Fibroblast of lung (primary cell): ENCODE measurements at regions not wholly inside any gene's neighbourhood (a gene's known extent, or its start where the extent isn't known, plus 50 kb on each side); places are given as distances from the start of the nearest gene placed in this dataset.

Experiments used
- DNase-seq, 2 donors: peaks; one replicate each; pipeline versions ENCODE4 v3.0.0 to v3.0.0-alpha.2; 2010; ENCODE audit warnings: low read depth in 2 of 2
- H2AFZ ChIP-seq: 2 replicates; pipeline ENCODE4 v1.5.1; 2012; ENCODE audit warnings: low read length, control low read depth, inconsistent platforms
- H3K27ac ChIP-seq: 2 replicates; pipeline ENCODE4 v1.5.1; 2011; ENCODE audit warnings: low read length, control low read depth; ENCODE audit not compliant: insufficient read depth
- H3K27me3 ChIP-seq: 2 replicates; pipeline ENCODE4 v1.5.1; 2011; ENCODE audit warnings: mild to moderate bottlenecking, low read length; ENCODE audit not compliant: control insufficient read depth, insufficient read depth
- H3K36me3 ChIP-seq: 2 replicates; pipeline ENCODE4 v1.5.1; 2011; ENCODE audit warnings: low read length; ENCODE audit not compliant: control insufficient read depth, insufficient read depth
- H3K4me1 ChIP-seq: 2 replicates; pipeline ENCODE4 v1.5.1; 2011; ENCODE audit warnings: low read length; ENCODE audit not compliant: control insufficient read depth, insufficient read depth; ENCODE audit errors: extremely low read depth
- H3K4me2 ChIP-seq: 2 replicates; pipeline ENCODE4 v1.5.1; 2011; ENCODE audit warnings: low read length, control low read depth; ENCODE audit not compliant: insufficient read depth; ENCODE audit errors: extremely low read depth
- H3K4me3 ChIP-seq, 4 experiments: fragments of 200-600 bp in 1 of 4; sonication (generic) in 1 of 4; replicated peaks in 1 of 4; 2 replicates each; pipeline ENCODE4 v1.5.1; 2011 to 2016; ENCODE audit warnings: low read length in 4 of 4, low read depth in 3 of 4, mild to moderate bottlenecking in 3 of 4, control low read depth in 2 of 4, inconsistent platforms in 1 of 4, mixed read lengths in 1 of 4; ENCODE audit not compliant: insufficient read depth in 1 of 4; ENCODE audit errors: control extremely low read depth in 1 of 4
- H3K79me2 ChIP-seq: 2 replicates; pipeline ENCODE4 v1.5.1; 2012; ENCODE audit warnings: mild to moderate bottlenecking, low read length, inconsistent platforms; ENCODE audit not compliant: control insufficient read depth, insufficient read depth
- H3K9ac ChIP-seq: 2 replicates; pipeline ENCODE4 v1.5.1; 2011; ENCODE audit warnings: mild to moderate bottlenecking, low read length, control low read depth; ENCODE audit not compliant: insufficient read depth
- H3K9me3 ChIP-seq: 2 replicates; pipeline ENCODE4 v1.5.1; 2012; ENCODE audit warnings: low read depth, low read length; ENCODE audit not compliant: control insufficient read depth, insufficient read depth
- H4K20me1 ChIP-seq: 2 replicates; pipeline ENCODE4 v1.5.1; 2011; ENCODE audit warnings: low read length; ENCODE audit not compliant: control insufficient read depth, insufficient read depth; ENCODE audit errors: extremely low read depth
- EZH2 ChIP-seq: IDR thresholded peaks from 2 replicates; pipeline ENCODE4 v1.5.1; 2012; ENCODE audit warnings: low read length, control low read depth, mild to moderate bottlenecking; ENCODE audit errors: missing control alignments
- TF ChIP-seq, protein P1 (sequence below), 2 donors: IDR thresholded peaks in 1 of 2; conservative IDR thresholded peaks in 1 of 2; 1 replicate in 1 of 2; 2 replicates in 1 of 2; pipeline ENCODE4 v1.5.1; 2011 to 2012; ENCODE audit warnings: low read length in 2 of 2, control low read depth in 1 of 2, inconsistent platforms in 1 of 2, low read depth in 1 of 2, mild to moderate bottlenecking in 1 of 2

DNA sequence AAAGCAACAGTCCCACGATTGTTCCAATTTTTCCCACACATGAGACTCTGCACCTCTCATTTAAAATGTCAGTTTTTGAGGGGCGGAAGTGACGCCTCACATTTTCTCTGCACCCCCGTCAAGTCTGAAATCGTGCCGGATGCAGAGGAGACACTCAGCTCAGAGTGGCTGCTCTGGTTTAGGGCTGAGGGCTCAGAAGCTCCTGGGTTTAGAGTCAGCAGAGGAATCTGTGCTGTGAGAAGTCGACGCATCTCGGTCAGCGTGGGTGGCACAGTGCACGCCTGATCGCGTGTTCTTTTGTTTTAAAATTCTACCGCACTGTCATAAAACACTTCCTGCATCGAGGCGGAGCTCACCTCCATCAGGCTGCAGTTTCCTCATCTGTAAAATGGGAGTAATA lies 116.7 kb upstream of the ADRA2C start:
- H3K4me2 ChIP-seq = no peak overlapping the region
- no peak for DNase-seq
- H3K36me3 ChIP-seq = no peaks in the 10 kb centered on the region
- TF ChIP-seq, protein P1, sequence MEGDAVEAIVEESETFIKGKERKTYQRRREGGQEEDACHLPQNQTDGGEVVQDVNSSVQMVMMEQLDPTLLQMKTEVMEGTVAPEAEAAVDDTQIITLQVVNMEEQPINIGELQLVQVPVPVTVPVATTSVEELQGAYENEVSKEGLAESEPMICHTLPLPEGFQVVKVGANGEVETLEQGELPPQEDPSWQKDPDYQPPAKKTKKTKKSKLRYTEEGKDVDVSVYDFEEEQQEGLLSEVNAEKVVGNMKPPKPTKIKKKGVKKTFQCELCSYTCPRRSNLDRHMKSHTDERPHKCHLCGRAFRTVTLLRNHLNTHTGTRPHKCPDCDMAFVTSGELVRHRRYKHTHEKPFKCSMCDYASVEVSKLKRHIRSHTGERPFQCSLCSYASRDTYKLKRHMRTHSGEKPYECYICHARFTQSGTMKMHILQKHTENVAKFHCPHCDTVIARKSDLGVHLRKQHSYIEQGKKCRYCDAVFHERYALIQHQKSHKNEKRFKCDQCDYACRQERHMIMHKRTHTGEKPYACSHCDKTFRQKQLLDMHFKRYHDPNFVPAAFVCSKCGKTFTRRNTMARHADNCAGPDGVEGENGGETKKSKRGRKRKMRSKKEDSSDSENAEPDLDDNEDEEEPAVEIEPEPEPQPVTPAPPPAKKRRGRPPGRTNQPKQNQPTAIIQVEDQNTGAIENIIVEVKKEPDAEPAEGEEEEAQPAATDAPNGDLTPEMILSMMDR (conservative IDR thresholded peaks at IDR 0.05 in 1 of 2, IDR thresholded peaks at IDR 0.05 in 1 of 2; ENCODE audit: low read depth in 1 of 2, low read length in 2 of 2) = no peak
- H3K79me2 ChIP-seq = no peaks in the 10 kb centered on the region
- H4K20me1 ChIP-seq = no peaks in the 10 kb centered on the region
- no peak overlapping the region for H3K9ac ChIP-seq
- no peak overlapping the region for H3K27ac ChIP-seq
- H2AFZ ChIP-seq = no peak overlapping the region
- H3K4me1 ChIP-seq = no peaks in the 10 kb centered on the region
- no peaks in the 10 kb centered on the region for H3K9me3 ChIP-seq
- peaks cover 3% of the 10 kb centered on the region for H3K27me3 ChIP-seq
- no peak overlapping the region for H3K4me3 ChIP-seq

DNA sequence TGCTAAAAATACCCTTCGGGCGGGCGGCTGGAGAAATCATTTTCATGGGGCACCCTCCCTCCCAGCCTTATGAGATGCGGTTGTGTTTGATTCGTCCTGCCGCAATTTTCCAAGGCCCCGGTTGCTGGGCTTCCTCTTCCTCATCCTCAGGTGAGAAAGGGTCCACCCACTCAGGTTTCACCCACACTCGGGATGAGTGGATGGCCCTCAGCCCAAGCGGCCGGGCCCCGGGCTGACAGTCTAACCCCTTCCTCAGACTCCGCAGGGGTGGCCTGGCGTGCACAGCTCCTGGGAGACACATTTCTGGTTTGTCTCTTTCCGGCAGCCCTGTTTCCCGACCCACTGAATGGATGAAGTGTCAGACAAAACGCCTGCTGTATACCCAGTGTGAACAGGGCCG lies 116.5 kb upstream of the LRPAP1 start:
- no peaks in the 10 kb centered on the region for H3K4me1 ChIP-seq
- DNase-seq = no peak
- no peaks in the 10 kb centered on the region for H3K9me3 ChIP-seq
- H3K4me3 ChIP-seq = no peak overlapping the region
- H3K9ac ChIP-seq = no peak overlapping the region
- no peaks in the 10 kb centered on the region for H3K79me2 ChIP-seq
- TF ChIP-seq EZH2 = no peak
- TF ChIP-seq, protein P1 (conservative IDR thresholded peaks at IDR 0.05 in 1 of 2, IDR thresholded peaks at IDR 0.05 in 1 of 2; ENCODE audit: low read depth in 1 of 2, low read length in 2 of 2) = no peak
- no peak overlapping the region for H3K27ac ChIP-seq
- H3K27me3 ChIP-seq = peaks cover 3% of the 10 kb centered on the region
- H4K20me1 ChIP-seq = no peaks in the 10 kb centered on the region
- no peak overlapping the region for H2AFZ ChIP-seq
- H3K4me2 ChIP-seq = no peak overlapping the region
- H3K36me3 ChIP-seq = no peaks in the 10 kb centered on the region

DNA sequence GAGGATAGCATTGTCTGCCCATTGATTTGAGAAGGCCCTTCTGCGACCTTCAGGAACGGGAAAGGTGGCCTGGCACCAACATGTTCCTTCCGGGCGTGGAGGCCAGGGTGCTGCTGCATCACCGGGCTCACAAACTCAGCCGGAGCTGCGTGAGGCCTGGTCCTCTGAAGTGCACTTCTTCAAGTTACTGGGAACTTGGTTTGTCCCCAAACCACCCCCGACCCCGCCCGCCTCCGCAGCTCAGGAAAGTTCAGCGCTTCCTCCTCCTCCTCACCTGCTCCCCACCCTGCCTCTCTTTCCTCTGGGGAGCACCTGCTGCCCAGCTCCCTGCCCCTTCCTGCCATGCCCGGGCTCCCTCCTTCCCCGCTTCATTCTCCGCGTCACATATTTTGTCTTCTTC lies 116.0 kb upstream of the LRPAP1 start:
- no peak overlapping the region for H2AFZ ChIP-seq
- H3K36me3 ChIP-seq = no peaks in the 10 kb centered on the region
- H3K4me2 ChIP-seq = no peak overlapping the region
- H3K4me1 ChIP-seq = no peaks in the 10 kb centered on the region
- peaks cover 3% of the 10 kb centered on the region for H3K27me3 ChIP-seq
- no peaks in the 10 kb centered on the region for H3K79me2 ChIP-seq
- TF ChIP-seq EZH2 = no peak
- TF ChIP-seq, protein P1 (conservative IDR thresholded peaks at IDR 0.05 in 1 of 2, IDR thresholded peaks at IDR 0.05 in 1 of 2; ENCODE audit: low read depth in 1 of 2, low read length in 2 of 2) = no peak
- H3K9me3 ChIP-seq = no peaks in the 10 kb centered on the region
- no peak for DNase-seq
- no peaks in the 10 kb centered on the region for H4K20me1 ChIP-seq
- H3K4me3 ChIP-seq = no peak overlapping the region
- H3K27ac ChIP-seq = no peak overlapping the region
- no peak overlapping the region for H3K9ac ChIP-seq
